NCI-H82 (cell line): ENCODE measurements at regions not wholly inside any gene's neighbourhood (a gene's known extent, or its start where the extent isn't known, plus 50 kb on each side); places are given as distances from the start of the nearest gene placed in this dataset.

Source experiments
- DNase-seq: peaks from one replicate; lab custom pipeline; 2025; lab: John Stamatoyannopoulos, UW

DNA sequence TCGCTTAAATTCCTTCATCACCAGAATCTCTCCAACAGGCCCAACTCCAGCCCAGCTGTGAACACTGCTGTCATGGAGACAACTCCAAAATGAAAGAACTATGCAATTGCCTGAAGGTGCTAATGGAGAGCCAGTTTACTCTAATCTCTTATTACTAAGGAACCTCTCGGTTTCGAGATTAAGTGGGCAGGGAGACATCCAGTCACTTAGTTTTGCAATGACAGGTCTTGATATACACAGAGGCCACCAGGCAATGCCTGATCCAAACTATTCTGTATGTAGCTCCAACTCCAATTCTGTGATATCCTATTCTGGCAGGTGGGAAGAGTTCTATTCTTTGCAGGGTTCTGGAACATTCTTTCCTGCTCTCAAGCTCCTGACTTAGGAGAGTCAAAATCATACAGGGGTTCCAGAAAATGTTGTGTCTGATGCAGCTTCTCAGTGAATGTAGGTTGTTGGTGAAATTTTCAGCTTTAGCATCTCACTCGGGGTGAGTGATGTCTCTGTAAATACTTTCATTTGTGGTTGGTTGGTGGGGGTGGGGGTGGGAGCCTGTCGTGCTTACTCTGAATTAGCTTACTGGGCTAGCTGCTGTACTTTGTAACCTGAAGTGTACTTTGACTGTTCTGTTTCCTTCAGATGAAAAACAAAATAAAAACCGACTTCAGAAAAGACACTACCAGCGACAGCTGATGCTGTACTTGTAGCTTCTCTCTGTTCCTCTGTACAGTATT, 170.9 kb downstream of the PALM2AKAP2 start:
- no peak for DNase-seq

DNA sequence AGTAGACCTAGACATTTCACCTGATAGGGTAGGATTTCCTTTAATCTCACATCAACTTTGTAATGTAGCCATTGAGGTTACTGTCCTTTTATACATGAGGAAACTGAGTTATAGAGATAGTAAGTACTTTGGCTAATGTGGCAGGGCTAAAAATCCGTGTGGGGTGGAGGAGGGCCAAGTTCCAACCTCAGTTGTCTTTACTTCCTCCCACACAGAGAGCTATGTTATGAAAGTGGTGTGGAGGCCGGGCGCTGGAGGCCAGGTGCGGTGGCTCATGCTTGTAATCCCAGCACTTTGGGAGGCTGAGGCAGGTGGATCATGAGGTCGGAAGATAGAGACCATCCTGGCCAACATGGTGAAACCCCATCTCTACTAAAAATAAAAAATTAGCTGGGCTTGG, 173.3 kb downstream of the PALM2AKAP2 start:
- no peak for DNase-seq

DNA sequence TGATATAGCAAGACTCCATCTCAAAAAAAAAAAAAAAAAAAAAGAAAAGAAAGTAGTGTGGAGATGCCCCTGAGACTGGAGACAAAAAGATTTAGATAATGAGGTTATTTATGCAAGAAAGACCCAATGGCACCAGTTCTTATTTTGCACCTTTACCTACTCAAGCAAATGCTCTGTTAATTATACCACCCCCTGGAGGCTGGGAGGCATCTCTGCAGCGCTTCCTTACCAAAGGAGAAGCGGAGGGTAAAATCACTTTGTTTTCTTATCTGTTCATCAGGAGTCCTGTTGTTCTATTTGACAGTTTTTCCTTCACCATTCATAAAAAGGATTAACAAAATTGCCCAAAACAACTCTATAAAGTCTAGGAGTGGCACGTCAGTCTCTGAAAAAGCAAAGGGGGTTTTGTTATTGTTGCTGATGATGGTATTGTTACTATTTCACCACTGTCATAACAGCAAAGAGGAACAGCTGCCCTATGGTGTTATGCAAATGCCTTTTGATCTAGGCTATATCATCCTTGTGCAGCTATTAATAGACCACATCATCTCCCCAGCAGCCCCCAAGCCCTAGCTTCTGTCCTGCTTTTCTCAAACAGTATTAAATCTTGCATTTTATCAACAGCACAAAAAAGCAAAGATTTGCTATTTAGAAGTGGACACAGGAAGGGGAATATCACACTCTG, 174.0 kb downstream of the PALM2AKAP2 start:
- no peak for DNase-seq

DNA sequence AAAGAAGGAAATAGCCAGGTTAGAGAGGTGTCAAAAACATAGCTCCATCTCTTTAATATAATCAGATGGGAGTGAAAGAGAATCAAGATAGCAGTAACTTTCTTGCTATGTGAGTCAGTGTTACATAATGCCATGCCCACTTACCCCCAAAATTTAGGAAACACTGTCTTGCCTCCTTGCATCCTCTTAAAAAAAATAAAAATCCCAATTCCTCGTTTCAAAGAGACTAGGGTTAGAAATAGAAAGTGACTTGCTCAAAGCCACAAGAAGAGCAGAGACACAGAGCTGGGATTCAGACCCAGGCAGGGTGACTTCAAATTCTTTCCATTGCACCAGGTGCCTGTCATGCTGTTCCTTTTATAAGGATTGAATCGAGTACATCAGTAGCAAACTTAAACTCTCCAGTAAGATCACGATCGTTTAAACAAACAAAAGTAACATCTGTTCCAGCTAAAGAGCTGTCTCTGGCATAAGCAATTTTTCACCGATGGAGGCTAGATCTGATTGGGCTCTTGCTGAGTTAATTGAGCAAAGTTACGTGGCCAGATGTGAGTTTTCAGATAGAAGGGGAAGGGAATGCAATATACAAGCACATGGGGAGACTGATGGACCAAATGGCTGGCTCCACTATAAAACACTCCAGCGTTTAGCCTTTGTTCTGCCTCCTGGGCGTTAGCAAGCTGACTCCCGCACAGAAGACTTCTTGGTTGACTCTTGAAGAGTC, 176.9 kb downstream of the PALM2AKAP2 start:
- DNase-seq = no peak

DNA sequence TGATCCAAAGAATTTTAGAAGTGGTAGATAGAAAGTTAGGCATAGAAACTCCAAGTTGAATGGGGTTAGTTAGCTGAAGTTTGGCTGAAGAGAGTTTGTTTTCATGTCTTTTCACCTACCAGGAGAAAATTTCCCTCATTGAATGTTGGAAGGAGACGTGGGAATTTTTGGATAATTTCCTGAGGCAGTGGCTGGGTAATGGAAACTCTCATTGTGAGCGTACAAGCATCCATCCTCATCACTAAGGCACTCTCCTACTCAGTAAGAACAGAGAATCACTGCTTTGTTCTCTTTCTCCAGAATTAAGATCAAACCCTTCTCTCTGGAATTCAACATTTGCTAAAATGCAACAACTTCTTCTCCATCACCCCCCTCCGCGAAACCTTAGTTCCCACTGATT, 179.7 kb downstream of the PALM2AKAP2 start:
- DNase-seq = no peak

DNA sequence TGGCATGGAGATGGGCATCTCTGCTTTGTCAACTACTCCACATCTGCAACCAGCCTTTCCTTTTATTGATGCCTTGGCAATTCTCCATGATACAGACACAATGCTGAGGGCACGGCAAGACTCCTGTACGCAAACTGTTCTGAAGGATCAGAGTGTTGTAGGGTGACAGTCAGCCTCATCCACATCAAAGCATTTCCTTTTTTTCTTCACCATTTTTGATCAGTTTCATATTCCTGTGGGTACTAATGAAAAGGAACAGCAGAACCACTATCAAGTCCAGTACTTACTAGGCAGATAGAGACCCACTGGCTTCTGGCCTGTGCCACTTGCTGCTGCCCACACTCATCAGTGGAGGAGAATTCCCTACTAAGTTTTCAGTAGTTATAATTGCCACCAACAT, 181.6 kb downstream of the PALM2AKAP2 start:
- no peak for DNase-seq

DNA sequence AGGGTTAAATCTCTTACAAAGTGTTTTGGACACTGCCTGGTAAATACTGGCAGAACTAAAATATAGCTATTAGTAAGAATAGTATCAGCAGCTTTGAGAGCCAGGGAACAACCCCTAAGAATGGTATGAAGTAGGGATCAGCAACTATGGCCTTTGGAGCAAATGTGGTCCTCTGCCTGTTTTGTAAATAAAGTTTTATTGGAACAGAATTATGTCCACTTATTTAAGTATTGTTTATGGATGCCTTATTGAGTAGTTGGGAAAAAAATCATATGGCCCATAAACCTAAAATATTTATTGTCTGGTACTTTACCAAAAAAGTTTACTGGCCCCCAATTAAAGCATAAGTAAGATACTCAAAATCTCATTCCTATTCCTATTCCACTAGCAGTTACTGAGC, 182.2 kb downstream of the PALM2AKAP2 start:
- no peak for DNase-seq

DNA sequence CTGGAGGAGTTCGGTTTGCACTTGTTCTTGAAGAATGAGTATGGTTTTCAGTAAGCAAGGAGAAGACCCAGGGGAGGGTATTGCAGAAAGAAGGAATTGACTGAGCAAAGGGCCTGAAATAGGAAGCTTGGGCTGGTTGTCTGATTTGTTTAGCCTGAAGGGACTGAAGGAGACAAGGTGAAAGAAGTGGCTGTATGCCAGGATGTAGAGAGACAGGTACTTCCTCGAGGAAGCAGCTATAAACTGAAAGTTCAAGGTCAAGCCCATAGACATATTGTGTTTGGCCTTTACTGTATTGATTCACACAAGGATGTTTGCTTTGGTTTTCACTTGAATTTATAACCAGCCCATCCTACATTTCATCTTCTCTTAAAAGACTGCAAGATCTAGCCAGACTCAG, 183.1 kb downstream of the PALM2AKAP2 start:
- DNase-seq = no peak

DNA sequence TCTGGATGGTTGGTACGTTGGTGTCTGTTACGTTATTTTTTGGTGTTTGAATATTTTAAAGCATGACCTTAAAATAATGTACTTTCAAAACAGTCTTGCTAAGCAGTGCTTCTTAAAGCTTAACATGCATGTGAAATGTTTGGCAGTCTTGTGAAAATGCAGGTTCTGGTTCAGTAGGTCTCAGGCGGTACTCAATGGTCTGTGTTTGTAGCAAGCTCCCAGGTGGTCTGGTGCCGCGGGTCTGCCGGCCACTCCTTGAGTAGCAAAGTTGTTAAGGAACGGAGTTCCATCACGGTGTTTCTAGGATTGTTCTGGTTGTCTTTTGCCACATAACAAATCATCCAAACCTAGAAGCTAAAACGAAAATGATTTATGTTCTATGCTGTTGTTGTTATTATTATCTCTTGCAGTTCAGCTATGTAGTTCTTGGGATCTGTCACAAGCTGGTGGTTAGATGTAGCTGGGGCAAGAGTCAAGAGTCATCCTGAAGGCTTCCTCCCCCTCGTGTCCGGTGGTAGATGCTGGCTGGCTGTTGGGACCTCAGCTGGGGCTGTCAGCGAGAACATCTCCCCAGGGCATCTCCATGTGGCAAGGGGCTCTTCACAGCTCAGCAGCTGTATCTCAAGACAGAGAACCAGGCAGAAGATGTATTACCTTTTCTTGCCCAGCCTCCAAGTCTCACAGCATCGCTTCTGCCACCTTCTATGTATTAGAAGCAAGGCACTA, 186.8 kb downstream of the PALM2AKAP2 start:
- no peak for DNase-seq

DNA sequence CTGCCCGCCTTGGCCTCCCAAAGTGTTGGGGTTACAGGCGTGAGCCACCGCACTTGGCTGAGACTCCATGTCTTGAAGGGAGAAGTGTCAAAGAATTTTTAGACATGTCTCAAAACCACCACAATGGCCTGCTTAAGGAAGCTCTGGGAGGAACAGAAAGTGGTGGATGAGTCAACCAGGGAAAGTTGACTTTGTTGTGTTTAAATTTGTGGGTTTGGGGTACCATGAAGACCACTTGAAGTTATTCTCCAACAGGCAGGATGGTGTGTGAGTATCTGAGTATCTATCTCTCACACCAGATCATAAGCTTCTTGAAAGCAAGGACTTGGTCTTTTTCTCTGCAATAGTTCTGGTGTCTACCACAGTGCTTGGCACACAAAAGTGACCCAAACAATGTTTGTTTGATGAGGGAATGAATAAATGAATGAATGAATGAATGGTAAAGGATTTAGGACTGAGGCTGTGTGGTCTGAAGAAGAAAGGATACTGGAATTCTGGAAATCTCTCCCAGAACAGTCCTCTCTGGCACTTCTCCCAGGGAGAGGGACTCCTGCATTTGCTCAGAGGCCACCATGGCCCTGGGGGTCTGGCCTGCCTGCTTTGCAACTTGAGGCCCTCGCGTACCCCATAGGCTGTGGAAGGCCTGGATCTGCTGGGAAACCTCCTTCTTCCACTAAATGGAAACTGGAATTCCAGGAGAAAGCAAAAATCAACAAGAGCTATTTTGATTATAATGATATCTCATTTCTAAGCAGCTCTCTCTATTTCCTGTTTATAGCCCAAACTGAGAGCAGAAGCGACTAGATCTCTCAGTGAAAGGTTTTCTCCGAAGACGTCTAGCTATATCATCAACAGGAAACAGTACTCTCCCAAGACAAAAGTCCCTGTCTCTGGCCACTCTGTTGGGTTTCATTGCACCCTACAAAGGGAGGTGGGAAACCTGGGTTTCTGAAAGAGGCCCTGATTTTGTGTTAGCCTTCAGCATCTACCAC, 187.9 kb downstream of the PALM2AKAP2 start:
- no peak for DNase-seq

DNA sequence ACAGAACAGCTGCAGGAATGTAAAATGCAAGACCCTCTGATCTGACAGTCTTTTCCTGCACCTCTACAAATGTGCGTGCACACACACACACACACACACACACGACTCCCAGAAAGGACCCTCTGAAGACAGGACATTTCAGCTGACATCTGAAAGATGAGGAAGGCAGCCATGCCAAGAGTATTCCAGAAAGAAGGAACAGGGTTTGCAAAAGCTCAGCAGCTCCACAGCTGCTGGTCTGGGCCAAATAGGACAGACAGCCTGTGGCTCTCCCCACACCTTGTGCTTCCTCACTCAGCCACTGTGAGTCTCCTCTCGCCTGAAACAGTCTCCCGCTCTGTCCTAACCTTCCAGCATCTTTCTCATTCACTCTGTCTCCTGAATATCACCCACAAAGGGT, 189.0 kb downstream of the PALM2AKAP2 start:
- DNase-seq = no peak

DNA sequence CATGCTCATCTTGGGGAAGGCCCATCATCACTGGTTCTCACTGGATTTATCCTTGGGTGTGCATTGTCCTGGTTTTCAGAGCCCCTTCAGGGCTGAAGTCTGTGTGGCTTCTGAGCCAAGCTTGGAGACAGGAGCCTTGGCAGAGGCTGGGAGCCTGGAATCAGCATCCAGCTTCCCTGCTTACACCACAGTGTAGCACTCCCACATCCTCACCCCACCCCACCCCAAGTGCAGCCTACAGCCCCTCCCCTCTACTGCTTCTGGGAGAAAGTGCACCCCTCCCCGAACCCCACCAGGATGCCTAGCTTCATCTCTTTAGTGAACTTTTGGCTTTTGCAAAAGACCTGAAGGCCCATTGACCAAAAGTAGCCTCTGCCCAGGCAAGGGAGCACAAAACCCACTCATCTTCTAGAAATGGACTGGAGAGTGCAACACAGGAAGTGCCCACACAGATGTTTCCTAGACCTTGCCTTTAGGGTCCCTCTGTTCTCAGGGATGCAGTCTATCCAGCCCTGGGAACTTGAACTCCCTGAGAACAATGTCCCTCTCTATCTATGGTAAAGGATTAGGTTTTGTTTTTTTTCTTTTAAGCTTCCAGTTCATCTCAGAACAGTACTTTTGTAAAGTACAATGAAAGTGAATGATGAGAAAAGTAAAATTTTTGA, 189.7 kb downstream of the PALM2AKAP2 start:
- no peak for DNase-seq

DNA sequence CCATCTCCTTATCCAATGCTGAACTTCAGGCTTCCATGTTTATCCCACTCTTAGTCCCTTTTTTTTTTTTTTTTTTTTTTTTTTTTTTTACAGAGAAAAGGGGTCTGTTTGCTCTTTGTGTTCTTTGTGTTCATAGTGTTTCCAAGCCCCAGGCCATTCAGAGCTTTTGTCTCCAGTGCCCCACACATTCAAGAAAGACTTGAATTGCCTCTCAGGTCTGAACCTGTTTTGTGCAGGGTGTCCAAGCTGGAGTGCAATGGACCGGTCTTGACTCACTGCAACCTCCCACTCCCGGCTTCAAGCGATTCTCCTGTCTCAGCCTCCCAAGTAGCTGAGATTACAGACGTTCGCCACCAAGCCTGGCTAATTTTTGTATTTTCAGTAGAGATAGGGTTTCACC, 191.2 kb downstream of the PALM2AKAP2 start:
- DNase-seq = no peak

DNA sequence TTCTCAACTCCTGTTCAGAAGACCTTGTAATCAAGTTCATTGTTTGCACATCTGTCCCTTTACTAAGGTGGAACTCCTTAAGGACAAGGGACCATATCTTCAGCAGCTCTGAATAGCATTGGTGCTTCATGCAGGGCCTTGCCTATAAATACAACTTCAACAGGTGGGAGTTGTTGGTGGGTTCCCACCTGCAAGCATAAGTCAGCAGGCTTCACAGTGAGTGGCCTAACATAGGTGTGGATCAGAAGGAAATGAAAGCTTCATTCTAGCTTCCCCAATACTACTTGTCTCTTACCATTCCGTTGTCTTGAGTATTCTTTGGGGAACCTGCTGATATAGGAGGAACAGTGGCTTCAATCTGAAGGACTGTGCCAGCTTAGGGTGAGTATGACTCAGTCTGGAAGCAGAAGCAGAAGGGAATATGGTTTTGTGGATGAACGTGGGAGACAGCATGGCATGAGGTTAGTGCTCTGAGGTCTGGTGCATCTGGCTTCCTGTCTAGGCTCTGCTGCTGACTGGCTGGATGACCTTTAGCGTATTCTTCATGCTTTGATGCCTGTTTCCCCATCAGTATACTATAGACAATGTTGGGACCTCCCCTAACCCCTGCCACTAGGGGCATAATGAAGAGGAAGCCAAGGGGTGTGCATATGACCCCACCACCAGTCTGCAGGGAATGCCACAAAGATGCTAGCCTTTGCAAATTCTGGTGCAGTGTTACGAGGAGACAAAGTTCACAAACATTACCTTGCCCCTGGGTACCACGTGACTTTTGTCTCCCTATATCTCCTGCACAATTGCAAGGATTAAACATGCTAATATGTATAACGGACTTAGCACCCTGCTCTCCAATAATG, 192.3 kb downstream of the PALM2AKAP2 start:
- DNase-seq = no peak

DNA sequence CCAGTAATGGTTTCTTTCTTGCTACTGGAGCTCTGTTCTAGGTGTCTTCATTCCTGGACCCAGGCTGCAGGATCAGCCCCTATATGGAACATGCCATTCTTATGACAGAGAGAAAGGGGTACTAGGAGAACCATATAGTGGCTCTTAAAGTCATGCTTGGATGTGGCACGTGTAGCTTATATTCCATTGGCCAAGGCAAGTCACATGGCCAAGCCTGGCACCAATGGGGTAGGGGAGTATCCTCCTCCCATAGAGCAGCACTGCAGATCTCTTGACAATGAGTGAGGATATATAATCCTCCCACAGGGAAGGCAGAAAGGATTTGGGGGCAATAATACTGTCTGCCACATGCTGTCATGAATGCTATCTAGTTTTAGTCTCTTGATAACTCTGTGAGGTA, 193.3 kb downstream of the PALM2AKAP2 start:
- no peak for DNase-seq

DNA sequence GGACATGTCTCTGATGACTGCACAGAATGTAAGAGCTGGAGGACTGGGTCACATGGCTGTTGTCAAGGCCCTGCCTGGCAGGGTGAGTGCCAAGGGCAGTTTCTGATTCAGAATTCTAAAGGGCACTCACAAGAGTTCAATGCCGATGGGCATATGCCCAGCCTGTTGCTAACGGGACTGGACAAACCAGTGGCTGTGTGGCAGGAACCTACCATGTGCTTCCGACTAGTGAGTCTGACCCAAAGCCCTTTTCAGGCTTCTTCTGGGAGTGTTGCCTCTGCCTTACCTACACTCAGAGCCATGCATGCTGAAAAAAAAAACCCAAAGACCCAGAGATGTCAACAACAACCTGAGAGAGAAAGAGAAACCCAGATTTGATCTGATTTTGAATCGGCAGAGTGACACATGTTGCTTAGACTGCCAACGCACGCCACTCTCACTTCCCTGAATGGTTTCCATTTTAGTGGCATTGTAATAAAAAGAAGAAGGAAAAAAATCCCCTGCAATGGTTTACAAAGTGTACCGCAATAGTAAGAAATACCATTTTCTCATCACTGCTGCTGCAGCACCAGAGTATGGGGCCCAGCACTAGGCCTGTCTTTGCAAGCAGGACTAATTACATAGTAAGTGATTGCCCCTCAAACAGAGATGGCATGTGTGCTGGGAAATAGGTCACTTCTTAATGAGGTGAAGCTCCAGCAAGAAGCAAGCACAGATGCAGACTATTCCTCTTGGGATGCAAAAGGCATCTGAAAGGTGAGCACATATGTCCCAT, 194.3 kb downstream of the PALM2AKAP2 start:
- no peak for DNase-seq

DNA sequence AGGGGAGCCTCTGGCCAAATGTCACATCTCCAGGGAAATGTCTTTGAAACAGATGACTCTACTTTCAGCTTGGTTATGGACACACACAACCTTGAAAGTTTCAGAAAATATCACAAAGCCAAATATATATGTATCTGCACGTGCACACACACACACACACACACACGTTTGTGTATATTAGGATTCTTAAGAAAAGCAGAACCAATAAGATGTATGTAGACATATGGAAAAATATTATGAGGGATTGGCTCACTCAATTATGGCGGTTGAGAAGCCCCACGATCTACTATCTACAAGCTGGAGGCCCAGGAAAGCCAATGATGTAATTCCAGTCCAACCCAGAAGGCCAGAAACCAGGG, 194.9 kb downstream of the PALM2AKAP2 start:
- no peak for DNase-seq

DNA sequence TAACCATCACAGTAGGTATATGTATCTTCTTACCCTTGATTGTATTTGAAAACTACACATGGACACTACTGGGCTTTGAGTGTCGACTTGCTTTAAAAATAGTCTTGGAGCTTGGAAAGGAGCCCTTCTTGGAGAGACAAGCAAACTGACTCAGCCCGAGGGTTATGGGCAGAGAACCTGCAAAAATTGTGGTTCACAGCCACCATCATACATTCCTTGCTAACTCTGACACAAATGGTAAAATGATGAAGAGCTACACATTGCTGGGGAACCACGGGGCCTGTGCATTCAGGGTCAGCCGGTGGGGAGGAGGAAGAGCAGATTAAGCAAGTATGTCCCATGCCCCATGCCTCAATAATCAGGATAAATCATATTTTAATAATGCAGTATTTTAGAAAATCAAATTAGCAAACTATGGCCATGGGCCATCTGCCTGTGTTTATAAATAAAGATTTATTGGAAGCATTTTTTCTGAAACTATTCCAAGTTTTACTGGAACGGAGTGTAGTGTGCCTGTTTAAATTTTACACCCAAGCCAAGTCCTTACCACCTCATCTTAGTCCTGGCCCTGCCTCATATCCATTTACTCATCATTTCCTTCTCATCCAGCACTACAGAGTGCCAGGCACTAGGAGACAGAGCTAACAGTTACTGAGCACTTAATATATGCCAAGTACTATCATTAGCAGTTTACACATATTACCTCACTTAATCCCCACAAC, 195.7 kb downstream of the PALM2AKAP2 start:
- no peak for DNase-seq
